ENCODE measurements at regions not wholly inside any gene's neighbourhood (a gene's known extent, or its start where the extent isn't known, plus 50 kb on each side); places are given as distances from the start of the nearest gene placed in this dataset.
"Not testable (repeated sequence)": the region's sequence is repeated elsewhere in the genome, so short reads cannot be mapped to it uniquely, and the experiment has no call there.

GRCh38 chr16:86259499-86259898, 250.8 kb upstream of the FOXF1 start:
- H3K4me3 ChIP-seq (ENCODE audit: low read length): no peak overlapping the region
- no peaks in the 10 kb centered on the region for H3K27me3 ChIP-seq (ENCODE audit: insufficient read depth, low read length, poor library complexity, severe bottlenecking)
- ChIA-PET POLR2A (no interaction called here), CTCF (no interaction called here)
- Mint-ChIP-seq H3K4me3 (no peak overlapping the region), H3K9me3 (peaks cover 14 to 23% (median 16%) of the 10 kb centered on the region in 5 donors), H3K27ac (no peak overlapping the region), H3K36me3 (no peaks in the 10 kb centered on the region), H3K4me1 (no peaks in the 10 kb centered on the region), H3K27me3 (peaks cover 11 to 22% of the 10 kb centered on the region in 2 donors)
- no peaks in the 10 kb centered on the region for H3K4me1 ChIP-seq (ENCODE audit: insufficient read depth, low read length)
- no peaks in the 10 kb centered on the region for H3K36me3 ChIP-seq (ENCODE audit: insufficient read depth, low read length)
- no peak overlapping the region for H3K27ac ChIP-seq (ENCODE audit: low read depth, low read length)
- DNase-seq: no peak
- no peaks in the 10 kb centered on the region for H3K9me3 ChIP-seq (ENCODE audit: low read length)

- Mint-ChIP-seq H3K4me3 (no peak overlapping the region), H3K9me3 (peaks cover 0 to 9% (median 4%) of the 10 kb centered on the region in 5 donors), H3K36me3 (no peaks in the 10 kb centered on the region), H3K4me1 (no peaks in the 10 kb centered on the region), H3K27me3 (peaks cover 11 to 22% of the 10 kb centered on the region in 2 donors), H3K27ac (no peak overlapping the region)
- H3K4me3 ChIP-seq (ENCODE audit: low read length): no peak overlapping the region
- H3K4me1 ChIP-seq (ENCODE audit: insufficient read depth, low read length): no peaks in the 10 kb centered on the region
- no peaks in the 10 kb centered on the region for H3K36me3 ChIP-seq (ENCODE audit: insufficient read depth, low read length)
- CTCF ChIA-PET: no interaction called here
- DNase-seq: no peak
- H3K27me3 ChIP-seq (ENCODE audit: insufficient read depth, low read length, poor library complexity, severe bottlenecking): no peaks in the 10 kb centered on the region
- H3K9me3 ChIP-seq (ENCODE audit: low read length): no peaks in the 10 kb centered on the region
- POLR2A ChIA-PET: no interaction called here
- H3K27ac ChIP-seq (ENCODE audit: low read depth, low read length): no peak overlapping the region
Observed at GRCh38 chr16:86261379-86261778, 248.9 kb upstream of the FOXF1 start.

DNA sequence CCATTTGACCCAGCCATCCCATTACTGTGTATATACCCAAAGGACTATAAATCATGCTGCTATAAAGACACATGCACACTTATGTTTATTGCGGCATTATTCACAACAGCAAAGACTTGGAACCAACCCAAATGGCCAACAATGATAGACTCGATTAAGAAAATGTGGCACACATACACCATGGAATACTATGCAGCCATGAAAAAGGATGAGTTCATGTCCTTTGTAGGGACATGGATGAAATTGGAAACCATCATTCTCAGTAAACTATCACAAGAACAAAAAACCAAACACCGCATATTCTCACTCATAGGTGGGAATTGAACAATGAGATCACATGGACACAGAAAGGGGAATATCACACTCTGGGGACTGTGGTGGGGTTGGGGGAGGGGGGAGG, 242.7 kb upstream of the FOXF1 start:
- H3K36me3 Mint-ChIP-seq; DNase-seq; H3K4me3 Mint-ChIP-seq; H3K27ac Mint-ChIP-seq; H3K36me3 ChIP-seq (ENCODE audit: insufficient read depth, low read length); POLR2A ChIA-PET; H3K4me3 ChIP-seq (ENCODE audit: low read length); CTCF ChIA-PET; H3K9me3 ChIP-seq (ENCODE audit: low read length); H3K27me3 Mint-ChIP-seq; H3K9me3 Mint-ChIP-seq; H3K4me1 ChIP-seq (ENCODE audit: insufficient read depth, low read length); H3K27me3 ChIP-seq (ENCODE audit: insufficient read depth, low read length, poor library complexity, severe bottlenecking); H3K27ac ChIP-seq (ENCODE audit: low read depth, low read length); H3K4me1 Mint-ChIP-seq: not testable (repeated sequence)

DNA sequence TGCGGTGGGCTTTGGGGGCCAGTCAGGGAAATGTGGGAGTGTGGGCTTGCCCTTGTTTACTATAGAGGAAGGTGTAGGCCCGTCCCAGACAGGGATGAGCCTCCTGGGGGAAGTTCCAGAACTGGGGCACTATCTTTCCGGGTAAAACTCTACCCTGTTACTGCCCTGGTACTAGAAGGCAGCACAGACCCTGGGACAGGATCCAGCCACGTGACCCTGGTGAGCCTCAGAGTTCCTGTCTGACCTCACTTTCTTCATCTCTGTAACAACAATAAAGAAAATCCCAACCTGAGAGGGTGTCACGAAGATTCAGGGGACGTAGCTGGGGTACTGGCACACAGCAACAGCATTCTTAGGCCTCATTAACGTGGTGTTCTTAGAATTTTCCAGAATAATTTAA, 239.6 kb upstream of the FOXF1 start:
- Histone ChIP-seq H3K9me3 (ENCODE audit: low read length) (no peaks in the 10 kb centered on the region), H3K4me3 (ENCODE audit: low read length) (no peak overlapping the region), H3K27ac (ENCODE audit: low read depth, low read length) (no peak overlapping the region), H3K4me1 (ENCODE audit: insufficient read depth, low read length) (no peaks in the 10 kb centered on the region), H3K36me3 (ENCODE audit: insufficient read depth, low read length) (no peaks in the 10 kb centered on the region), H3K27me3 (ENCODE audit: insufficient read depth, low read length, poor library complexity, severe bottlenecking) (no peaks in the 10 kb centered on the region)
- Mint-ChIP-seq H3K27me3 (peaks cover 7 to 11% of the 10 kb centered on the region in 2 donors), H3K9me3 (peaks cover 3 to 12% (median 6%) of the 10 kb centered on the region in 5 donors), H3K4me1 (no peaks in the 10 kb centered on the region), H3K27ac (no peak overlapping the region), H3K36me3 (no peaks in the 10 kb centered on the region), H3K4me3 (no peak overlapping the region)
- no peak for DNase-seq
- ChIA-PET POLR2A (no interaction called here), CTCF (no interaction called here)

- H3K36me3 ChIP-seq (ENCODE audit: insufficient read depth, low read length): no peaks in the 10 kb centered on the region
- no peak overlapping the region for H3K4me3 ChIP-seq (ENCODE audit: low read length)
- no peaks in the 10 kb centered on the region for H3K27me3 ChIP-seq (ENCODE audit: insufficient read depth, low read length, poor library complexity, severe bottlenecking)
- Mint-ChIP-seq H3K9me3 (peaks cover 3 to 12% (median 6%) of the 10 kb centered on the region in 5 donors), H3K27me3 (peaks cover 10 to 14% of the 10 kb centered on the region in 2 donors), H3K36me3 (no peaks in the 10 kb centered on the region), H3K27ac (no peak overlapping the region), H3K4me1 (no peaks in the 10 kb centered on the region), H3K4me3 (no peak overlapping the region)
- CTCF ChIA-PET: no interaction called here
- H3K27ac ChIP-seq (ENCODE audit: low read depth, low read length): no peak overlapping the region
- H3K9me3 ChIP-seq (ENCODE audit: low read length): no peaks in the 10 kb centered on the region
- POLR2A ChIA-PET: no interaction called here
- no peak for DNase-seq
- H3K4me1 ChIP-seq (ENCODE audit: insufficient read depth, low read length): no peaks in the 10 kb centered on the region
Observed at GRCh38 chr16:86272744-86273143, 237.6 kb upstream of the FOXF1 start.

DNA sequence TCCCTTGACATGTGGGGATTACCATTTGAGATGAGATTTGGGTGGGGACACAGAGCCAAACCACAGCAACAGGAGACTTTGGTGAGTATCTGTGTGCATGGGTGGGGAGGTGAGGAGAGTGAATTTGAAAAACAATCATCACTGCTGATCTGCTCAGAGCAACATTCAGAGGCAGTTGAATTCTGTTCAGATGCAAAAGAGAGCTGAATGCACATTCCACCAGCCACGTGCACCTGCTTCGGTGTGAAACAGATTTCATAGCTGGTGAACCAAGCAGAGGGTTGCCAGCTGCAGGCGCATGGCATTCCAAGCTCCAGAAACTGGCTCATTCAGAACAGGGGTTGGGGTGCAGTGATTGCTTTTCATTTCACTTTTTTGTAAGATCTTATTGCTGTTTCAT, 233.1 kb upstream of the FOXF1 start:
- Mint-ChIP-seq H3K4me3 (no peak overlapping the region), H3K9me3 (peaks cover 3 to 9% (median 4%) of the 10 kb centered on the region in 5 donors), H3K27me3 (peaks cover 9 to 40% of the 10 kb centered on the region in 2 donors), H3K4me1 (no peaks in the 10 kb centered on the region), H3K27ac (peak overlapping the region in 1 of 8 donors; percentile 17), H3K36me3 (no peaks in the 10 kb centered on the region)
- no peaks in the 10 kb centered on the region for H3K27me3 ChIP-seq (ENCODE audit: insufficient read depth, low read length, poor library complexity, severe bottlenecking)
- H3K9me3 ChIP-seq (ENCODE audit: low read length): no peaks in the 10 kb centered on the region
- H3K36me3 ChIP-seq (ENCODE audit: insufficient read depth, low read length): no peaks in the 10 kb centered on the region
- no peak overlapping the region for H3K4me3 ChIP-seq (ENCODE audit: low read length)
- CTCF ChIA-PET: no interaction called here
- no peaks in the 10 kb centered on the region for H3K4me1 ChIP-seq (ENCODE audit: insufficient read depth, low read length)
- POLR2A ChIA-PET: no interaction called here
- no peak for DNase-seq
- H3K27ac ChIP-seq (ENCODE audit: low read depth, low read length): no peak overlapping the region

- H3K4me3 ChIP-seq (ENCODE audit: low read length); H3K4me3 Mint-ChIP-seq; H3K27ac ChIP-seq (ENCODE audit: low read depth, low read length); POLR2A ChIA-PET; H3K4me1 ChIP-seq (ENCODE audit: insufficient read depth, low read length); H3K9me3 ChIP-seq (ENCODE audit: low read length); H3K36me3 ChIP-seq (ENCODE audit: insufficient read depth, low read length); H3K27me3 ChIP-seq (ENCODE audit: insufficient read depth, low read length, poor library complexity, severe bottlenecking); H3K36me3 Mint-ChIP-seq; H3K4me1 Mint-ChIP-seq; H3K9me3 Mint-ChIP-seq; DNase-seq; H3K27ac Mint-ChIP-seq; CTCF ChIA-PET: not testable (repeated sequence)
- peaks cover 9 to 42% of the 10 kb centered on the region in 2 donors for H3K27me3 Mint-ChIP-seq
Observed at GRCh38 chr16:86277859-86278258, 232.5 kb upstream of the FOXF1 start.

DNA sequence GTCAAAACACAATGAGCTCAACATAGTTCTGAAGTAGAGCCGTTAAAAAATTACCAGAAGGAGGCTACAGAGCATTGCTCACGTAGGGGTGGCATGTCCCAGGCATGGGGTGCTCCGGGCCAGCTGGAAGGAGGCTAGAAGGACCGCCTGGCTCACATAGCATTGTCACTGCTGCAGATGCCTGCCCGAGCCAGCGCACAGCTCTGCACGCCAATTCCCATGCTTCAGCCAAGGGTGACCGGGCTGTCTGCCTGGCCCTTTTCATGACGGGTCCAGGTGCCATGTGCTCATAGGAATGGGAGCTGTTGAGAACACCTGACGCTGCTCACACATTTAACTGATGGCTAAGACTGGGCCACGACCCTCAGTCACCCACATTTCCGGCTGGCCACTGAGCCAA, 228.9 kb upstream of the FOXF1 start:
- DNase-seq: no peak
- Mint-ChIP-seq H3K27me3 (peaks cover 12 to 62% of the 10 kb centered on the region in 2 donors), H3K4me1 (no peaks in the 10 kb centered on the region), H3K36me3 (no peaks in the 10 kb centered on the region), H3K4me3 (no peak overlapping the region), H3K27ac (no peak overlapping the region), H3K9me3 (no peaks in the 10 kb centered on the region)
- Histone ChIP-seq H3K36me3 (ENCODE audit: insufficient read depth, low read length) (no peaks in the 10 kb centered on the region), H3K27ac (ENCODE audit: low read depth, low read length) (no peak overlapping the region), H3K4me1 (ENCODE audit: insufficient read depth, low read length) (no peaks in the 10 kb centered on the region), H3K27me3 (ENCODE audit: insufficient read depth, low read length, poor library complexity, severe bottlenecking) (peaks cover 11% of the 10 kb centered on the region), H3K4me3 (ENCODE audit: low read length) (no peak overlapping the region), H3K9me3 (ENCODE audit: low read length) (no peaks in the 10 kb centered on the region)
- CTCF ChIA-PET: no interaction called here
- POLR2A ChIA-PET: no interaction called here

DNA sequence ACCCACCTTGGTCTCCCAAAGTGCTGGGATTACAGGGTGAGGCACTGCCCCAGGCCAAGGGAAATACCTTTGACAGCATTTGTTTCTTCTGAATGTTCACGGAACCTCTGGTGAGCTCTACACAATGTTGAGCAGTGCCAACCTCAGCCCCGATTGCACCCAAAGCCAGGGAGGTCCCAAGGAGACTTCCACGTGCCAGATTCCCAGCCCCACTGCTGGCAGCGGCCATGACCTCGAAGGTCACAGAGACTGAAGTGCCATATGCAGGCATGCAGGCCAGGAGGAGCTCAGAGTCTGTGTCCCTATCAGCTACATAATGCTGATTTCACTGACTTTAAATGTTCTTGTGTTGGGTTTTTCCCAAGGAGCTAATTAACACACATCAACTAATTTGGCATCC, 226.4 kb upstream of the FOXF1 start:
- H3K36me3 ChIP-seq (ENCODE audit: insufficient read depth, low read length): no peaks in the 10 kb centered on the region
- peaks cover 18 to 70% of the 10 kb centered on the region in 2 donors for H3K27me3 Mint-ChIP-seq
- H3K4me1 ChIP-seq (ENCODE audit: insufficient read depth, low read length): no peaks in the 10 kb centered on the region
- DNase-seq: no peak
- no peak overlapping the region for H3K4me3 Mint-ChIP-seq
- H3K9me3 Mint-ChIP-seq: no peaks in the 10 kb centered on the region
- H3K27ac ChIP-seq (ENCODE audit: low read depth, low read length): no peak overlapping the region
- no peak overlapping the region for H3K4me3 ChIP-seq (ENCODE audit: low read length)
- no peaks in the 10 kb centered on the region for H3K36me3 Mint-ChIP-seq
- peaks cover 22% of the 10 kb centered on the region for H3K27me3 ChIP-seq (ENCODE audit: insufficient read depth, low read length, poor library complexity, severe bottlenecking)
- no peaks in the 10 kb centered on the region for H3K9me3 ChIP-seq (ENCODE audit: low read length)
- ChIA-PET POLR2A (no interaction called here), CTCF (no interaction called here)
- no peaks in the 10 kb centered on the region for H3K4me1 Mint-ChIP-seq
- no peak overlapping the region for H3K27ac Mint-ChIP-seq
